Ovary (tissue), 3 donors: ENCODE measurements at regions not wholly inside any gene's neighbourhood (a gene's known extent, or its start where the extent isn't known, plus 50 kb on each side); places are given as distances from the start of the nearest gene placed in this dataset.

ENCODE experiments used
- EP300 ChIP-seq: sonication (generic); formaldehyde crosslinking; IDR thresholded peaks from one replicate; pipeline ENCODE4 v1.6.1; 2017; ENCODE audit warnings: antibody characterized with exemption
- POLR2A ChIP-seq: fragments of 450-650 bp; IDR thresholded peaks from one replicate; pipeline ENCODE4 v1.6.1; 2017; ENCODE audit warnings: antibody characterized with exemption, mild to moderate bottlenecking, moderate library complexity
- TF ChIP-seq, protein P1 (sequence below), 3 donors: fragments of 450-650 bp in 2 of 3; fragments of 200-600 bp in 1 of 3; IDR thresholded peaks; one replicate each; pipeline versions ENCODE4 v1.5.1 to v1.8.0; 2016 to 2022; ENCODE audit warnings: antibody characterized with exemption in 3 of 3, mild to moderate bottlenecking in 1 of 3
- donor health status: DM: no; HTN: no; CAD: no.

DNA sequence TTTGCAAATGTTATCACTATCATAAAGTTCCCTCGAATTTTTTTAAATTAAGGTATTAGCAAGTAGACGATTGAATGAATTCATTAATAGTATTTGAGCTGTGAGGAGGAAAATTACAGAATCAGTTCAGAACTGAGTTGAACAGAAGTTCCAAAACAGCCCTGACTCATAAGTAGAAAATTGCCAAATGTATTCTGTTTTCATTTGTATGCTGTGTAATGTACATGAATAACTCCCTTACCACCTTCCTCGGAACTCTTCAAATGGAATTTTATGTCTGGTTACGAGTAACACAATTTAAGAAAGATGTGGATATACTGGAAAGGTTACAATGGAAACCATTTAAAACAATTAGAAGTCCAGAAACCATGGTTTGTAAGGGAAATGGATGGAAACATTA, 283.3 kb upstream of the FAR2 start:
- TF ChIP-seq, protein P1, sequence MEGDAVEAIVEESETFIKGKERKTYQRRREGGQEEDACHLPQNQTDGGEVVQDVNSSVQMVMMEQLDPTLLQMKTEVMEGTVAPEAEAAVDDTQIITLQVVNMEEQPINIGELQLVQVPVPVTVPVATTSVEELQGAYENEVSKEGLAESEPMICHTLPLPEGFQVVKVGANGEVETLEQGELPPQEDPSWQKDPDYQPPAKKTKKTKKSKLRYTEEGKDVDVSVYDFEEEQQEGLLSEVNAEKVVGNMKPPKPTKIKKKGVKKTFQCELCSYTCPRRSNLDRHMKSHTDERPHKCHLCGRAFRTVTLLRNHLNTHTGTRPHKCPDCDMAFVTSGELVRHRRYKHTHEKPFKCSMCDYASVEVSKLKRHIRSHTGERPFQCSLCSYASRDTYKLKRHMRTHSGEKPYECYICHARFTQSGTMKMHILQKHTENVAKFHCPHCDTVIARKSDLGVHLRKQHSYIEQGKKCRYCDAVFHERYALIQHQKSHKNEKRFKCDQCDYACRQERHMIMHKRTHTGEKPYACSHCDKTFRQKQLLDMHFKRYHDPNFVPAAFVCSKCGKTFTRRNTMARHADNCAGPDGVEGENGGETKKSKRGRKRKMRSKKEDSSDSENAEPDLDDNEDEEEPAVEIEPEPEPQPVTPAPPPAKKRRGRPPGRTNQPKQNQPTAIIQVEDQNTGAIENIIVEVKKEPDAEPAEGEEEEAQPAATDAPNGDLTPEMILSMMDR (IDR thresholded peaks at IDR 0.05) = no peak
- TF ChIP-seq POLR2A (no peak), EP300 (no peak)
